22Rv1 (cell line): ENCODE measurements at regions not wholly inside any gene's neighbourhood (a gene's known extent, or its start where the extent isn't known, plus 50 kb on each side); places are given as distances from the start of the nearest gene placed in this dataset.

ENCODE experiments used
- H3K27ac ChIP-seq: fragments of 450-650 bp; 2 replicates; pipeline ENCODE4 v1.5.1; 2017
- ZFX ChIP-seq: fragments of 450-650 bp; IDR thresholded peaks from 2 replicates; pipeline ENCODE4 v1.6.1; 2017; ENCODE audit warnings: antibody characterized with exemption, borderline replicate concordance
- TF ChIP-seq, protein P1 (sequence below): fragments of 450-650 bp; IDR thresholded peaks from 2 replicates; pipeline ENCODE4 v1.5.1; 2017; ENCODE audit warnings: mild to moderate bottlenecking

DNA sequence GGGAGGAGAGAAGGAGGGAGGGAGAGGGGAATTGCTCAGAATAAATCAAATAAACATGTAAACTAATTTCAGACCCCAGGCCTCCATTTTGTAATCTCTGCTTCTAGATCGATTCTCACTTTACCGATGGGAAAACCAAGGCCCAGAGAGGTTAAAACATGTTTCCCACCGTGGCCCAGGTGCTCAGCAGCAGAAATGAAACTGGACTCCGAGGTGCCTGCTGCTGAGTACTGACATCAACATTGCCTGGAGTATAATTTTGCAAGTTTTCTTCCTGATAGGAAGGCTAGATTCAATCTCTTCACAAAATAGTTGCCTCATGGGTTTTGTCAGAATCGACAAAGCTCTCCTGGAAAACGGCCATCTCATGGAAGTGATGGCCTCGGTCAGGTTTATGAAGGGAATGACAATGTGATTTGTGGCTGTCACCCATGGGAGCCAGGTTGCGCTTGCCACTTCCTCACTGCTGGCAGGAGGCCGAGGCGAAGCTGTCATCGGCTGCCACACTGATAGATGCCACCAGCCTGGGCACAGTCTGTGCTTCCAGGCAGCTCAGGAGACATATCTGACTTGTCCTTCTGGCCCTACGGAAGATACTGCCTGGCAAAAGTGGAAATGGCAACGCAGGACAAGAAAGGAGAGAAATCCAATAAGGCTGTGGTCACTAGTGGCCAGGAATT lies 133.1 kb upstream of the LRRN1 start:
- no peak for TF ChIP-seq ZFX
- TF ChIP-seq, protein P1, sequence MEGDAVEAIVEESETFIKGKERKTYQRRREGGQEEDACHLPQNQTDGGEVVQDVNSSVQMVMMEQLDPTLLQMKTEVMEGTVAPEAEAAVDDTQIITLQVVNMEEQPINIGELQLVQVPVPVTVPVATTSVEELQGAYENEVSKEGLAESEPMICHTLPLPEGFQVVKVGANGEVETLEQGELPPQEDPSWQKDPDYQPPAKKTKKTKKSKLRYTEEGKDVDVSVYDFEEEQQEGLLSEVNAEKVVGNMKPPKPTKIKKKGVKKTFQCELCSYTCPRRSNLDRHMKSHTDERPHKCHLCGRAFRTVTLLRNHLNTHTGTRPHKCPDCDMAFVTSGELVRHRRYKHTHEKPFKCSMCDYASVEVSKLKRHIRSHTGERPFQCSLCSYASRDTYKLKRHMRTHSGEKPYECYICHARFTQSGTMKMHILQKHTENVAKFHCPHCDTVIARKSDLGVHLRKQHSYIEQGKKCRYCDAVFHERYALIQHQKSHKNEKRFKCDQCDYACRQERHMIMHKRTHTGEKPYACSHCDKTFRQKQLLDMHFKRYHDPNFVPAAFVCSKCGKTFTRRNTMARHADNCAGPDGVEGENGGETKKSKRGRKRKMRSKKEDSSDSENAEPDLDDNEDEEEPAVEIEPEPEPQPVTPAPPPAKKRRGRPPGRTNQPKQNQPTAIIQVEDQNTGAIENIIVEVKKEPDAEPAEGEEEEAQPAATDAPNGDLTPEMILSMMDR, result no peak
- H3K27ac ChIP-seq, result no peak overlapping the region

DNA sequence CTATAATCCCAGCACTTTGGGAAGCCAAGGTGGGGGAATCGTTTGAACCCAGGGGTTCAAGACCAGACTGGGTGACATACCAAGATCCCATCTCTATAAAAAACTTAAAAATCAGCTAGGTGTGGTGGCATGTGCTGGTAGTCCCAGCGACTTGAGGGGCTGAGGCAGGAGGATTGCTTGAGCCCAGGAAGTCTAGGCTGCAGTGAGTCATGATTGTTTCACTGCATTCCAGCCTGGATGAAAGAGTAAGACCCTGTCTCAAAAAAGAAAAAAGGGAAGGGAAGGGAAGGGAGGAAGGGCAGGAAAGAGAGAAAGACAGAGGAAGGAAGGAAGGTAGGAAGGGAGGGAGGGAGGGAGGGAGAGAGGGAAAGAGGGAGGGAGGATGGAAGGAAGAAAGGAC lies 133.7 kb upstream of the LRRN1 start:
- no peak overlapping the region for H3K27ac ChIP-seq
- no peak for TF ChIP-seq ZFX
- TF ChIP-seq, protein P1, result no peak

DNA sequence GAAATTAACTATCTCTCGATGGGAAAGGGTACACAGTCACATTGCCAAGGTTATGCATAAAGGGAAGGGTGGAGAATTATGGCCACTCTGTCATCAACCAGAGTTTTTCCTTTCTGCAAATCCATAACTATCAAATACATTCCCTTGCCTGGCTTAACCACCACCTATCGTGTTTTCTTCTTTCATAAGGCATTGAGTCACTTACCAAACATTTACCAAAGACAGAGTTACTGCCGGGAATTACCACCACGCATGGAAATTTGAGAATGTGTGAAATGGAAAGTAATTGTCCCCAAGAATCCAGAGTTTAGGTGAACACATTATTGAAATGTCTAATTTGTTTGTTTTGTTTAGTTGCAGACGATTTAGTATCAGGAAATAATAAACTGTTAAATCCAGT lies 134.3 kb upstream of the LRRN1 start:
- TF ChIP-seq, protein P1, result no peak
- TF ChIP-seq ZFX, result no peak
- no peak overlapping the region for H3K27ac ChIP-seq

DNA sequence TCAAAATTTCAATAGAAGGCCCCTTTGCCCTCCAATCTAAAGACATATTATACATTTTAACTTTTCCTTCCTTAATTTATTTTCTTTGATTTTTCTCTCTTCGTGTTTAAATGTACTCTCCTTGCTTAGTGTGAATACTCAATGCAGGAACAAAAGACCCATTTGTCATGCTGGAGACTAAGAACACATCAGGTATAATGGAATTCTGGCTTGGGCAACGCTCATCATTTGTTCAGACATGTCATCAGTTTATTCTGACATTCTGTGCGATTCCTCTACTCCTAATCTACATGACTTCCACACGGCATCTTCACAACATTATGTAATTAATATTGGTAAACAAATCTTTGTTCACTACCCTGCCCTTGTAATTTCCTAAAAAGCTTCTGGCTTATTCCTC lies 136.6 kb upstream of the LRRN1 start:
- H3K27ac ChIP-seq, result no peak overlapping the region
- TF ChIP-seq, protein P1, result no peak
- no peak for TF ChIP-seq ZFX

DNA sequence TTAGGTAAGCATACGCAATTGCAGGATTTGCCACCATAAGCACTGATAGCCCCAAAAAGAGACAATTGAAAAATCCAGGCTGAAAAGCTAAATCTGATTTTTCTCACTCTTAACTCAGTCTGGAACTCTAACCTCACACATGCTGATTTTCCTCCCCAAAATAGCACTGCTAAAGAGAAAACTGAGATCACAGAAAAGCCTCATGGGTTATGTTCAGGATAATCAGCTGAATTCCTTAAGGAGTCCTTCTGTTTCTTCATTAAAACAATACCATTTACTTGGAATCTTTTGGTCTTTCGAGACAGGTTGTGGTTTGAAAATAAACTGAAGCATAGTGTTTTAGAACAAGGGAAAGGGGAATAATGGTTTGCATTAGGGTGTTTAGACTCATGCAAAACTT lies 144.3 kb upstream of the LRRN1 start:
- no peak for TF ChIP-seq ZFX
- TF ChIP-seq, protein P1, result no peak
- H3K27ac ChIP-seq, result no peak overlapping the region

DNA sequence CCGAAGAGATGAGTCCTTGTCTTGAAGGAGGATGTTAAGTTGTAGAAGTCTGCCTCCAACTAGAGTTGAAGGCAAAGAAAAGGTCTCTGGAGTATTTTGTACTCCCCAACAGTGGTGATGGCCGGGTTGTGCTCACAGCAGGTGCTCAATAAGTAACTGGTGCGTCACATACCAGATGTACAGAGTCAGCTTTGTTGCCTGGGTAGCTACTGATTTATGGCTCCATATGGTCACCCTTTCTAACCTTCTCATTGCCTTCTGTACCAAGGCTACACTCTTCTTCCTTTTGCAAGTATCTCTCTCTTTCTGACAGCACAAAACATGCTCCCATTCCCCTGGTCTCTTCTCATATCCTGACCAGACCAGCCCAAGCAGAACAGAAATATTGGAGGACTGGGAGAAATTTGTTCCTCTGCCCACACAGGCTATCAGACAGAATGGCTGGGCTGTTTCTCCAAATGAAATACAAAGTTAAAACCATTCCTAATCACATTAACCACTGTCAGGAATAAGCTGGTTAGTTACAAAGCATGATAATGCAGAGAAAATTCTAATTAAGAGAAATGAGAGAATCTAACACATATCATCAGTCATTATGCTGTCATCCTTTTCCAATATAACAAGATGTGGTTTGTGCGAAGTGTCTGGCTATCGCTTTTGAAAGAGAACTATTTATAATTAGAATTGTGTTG lies 150.1 kb upstream of the LRRN1 start:
- no peak overlapping the region for H3K27ac ChIP-seq
- TF ChIP-seq, protein P1, result no peak
- TF ChIP-seq ZFX, result no peak

DNA sequence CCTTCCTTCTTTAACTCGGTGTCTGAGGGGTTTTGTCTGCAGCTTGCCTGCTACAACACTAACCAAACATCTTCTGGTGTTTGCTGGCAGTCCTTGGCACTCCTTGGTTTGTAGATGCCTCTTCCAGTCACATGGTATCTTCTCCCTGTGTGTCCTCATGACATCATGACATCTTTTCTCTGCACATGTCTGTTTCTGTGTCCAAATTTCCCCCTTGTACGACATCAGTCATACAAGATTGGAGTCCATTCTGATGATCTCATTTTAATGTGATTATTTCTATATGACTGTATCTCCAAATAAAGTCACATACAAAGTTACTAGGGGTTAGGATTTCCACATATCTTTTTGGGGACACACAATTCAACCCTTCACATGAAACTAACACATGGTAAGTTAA lies 152.3 kb upstream of the LRRN1 start:
- TF ChIP-seq, protein P1, result no peak
- H3K27ac ChIP-seq, result peak overlapping the region; percentile 36; the same call in 1 of the 2 replicates

DNA sequence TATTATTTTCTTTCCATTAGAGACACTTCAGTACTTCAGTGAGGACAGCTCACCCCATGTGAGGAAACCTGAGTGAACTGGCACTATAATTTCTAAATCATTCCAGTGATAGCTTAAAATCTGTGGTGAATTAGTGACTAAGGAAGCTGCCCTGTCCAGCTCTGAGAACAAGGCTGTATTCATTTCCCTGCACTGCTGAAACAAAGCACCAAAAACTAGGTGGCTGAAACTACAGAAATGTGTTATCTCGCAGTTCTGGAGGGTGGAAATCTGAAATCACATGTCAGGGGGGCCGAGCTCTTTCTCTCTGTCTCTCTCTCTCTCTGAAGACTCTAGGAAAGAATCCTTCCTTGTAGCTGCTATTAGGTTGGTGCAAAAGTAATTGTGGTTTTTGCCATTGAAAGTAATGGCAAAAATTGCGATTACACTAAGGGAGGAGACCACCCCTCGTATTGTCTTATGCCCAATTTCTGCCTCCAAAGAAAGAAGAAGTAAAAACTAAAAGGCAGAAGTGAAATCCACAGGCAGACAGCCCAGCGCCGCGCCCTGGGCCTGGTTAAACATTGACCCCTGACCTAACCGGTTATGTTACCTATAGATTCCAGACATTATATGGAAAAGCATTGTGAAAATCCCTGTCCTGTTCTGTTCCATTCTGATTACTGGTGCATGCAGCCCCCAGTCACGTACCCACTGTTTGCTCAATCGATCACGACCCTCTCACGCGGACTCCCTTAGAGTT lies 153.0 kb upstream of the LRRN1 start:
- H3K27ac ChIP-seq, result peak overlapping the region; percentile 36; the same call in 1 of the 2 replicates
